ENCODE measurements at regions not wholly inside any gene's neighbourhood (a gene's known extent, or its start where the extent isn't known, plus 50 kb on each side); places are given as distances from the start of the nearest gene placed in this dataset.

GRCh38 chr18:72107647-72108383 is 436.3 kb downstream of the CBLN2 start:
- Mint-ChIP-seq H3K9me3 (no peaks in the 10 kb centered on the region), H3K27me3 (no peaks in the 10 kb centered on the region), H3K36me3 (no peaks in the 10 kb centered on the region), H3K27ac (no peak overlapping the region), H3K4me1 (no peaks in the 10 kb centered on the region), H3K4me3 (no peak overlapping the region)
- no peak for DNase-seq

- H3K4me1 Mint-ChIP-seq, result no peaks in the 10 kb centered on the region
- DNase-seq, result no peak
- H3K27me3 Mint-ChIP-seq, result no peaks in the 10 kb centered on the region
- H3K36me3 Mint-ChIP-seq, result no peaks in the 10 kb centered on the region
- no peak overlapping the region for H3K4me3 Mint-ChIP-seq
- H3K9me3 Mint-ChIP-seq, result no peaks in the 10 kb centered on the region
- no peak overlapping the region for H3K27ac Mint-ChIP-seq
These were observed 439.3 kb downstream of the CBLN2 start for GRCh38 chr18:72104851-72105250.

- no peak overlapping the region for H3K27ac Mint-ChIP-seq
- no peaks in the 10 kb centered on the region for H3K36me3 Mint-ChIP-seq
- no peak for DNase-seq
- H3K4me3 Mint-ChIP-seq, result no peak overlapping the region
- H3K27me3 Mint-ChIP-seq, result no peaks in the 10 kb centered on the region
- peaks cover 2% of the 10 kb centered on the region for H3K9me3 Mint-ChIP-seq
- no peaks in the 10 kb centered on the region for H3K4me1 Mint-ChIP-seq
These were observed 441.7 kb downstream of the CBLN2 start for GRCh38 chr18:72102412-72102811.

GRCh38 chr18:72100465-72101004 is 443.6 kb downstream of the CBLN2 start:
- DNase-seq, result no peak
- Mint-ChIP-seq H3K27ac (no peak overlapping the region), H3K4me1 (no peaks in the 10 kb centered on the region), H3K4me3 (no peak overlapping the region), H3K36me3 (no peaks in the 10 kb centered on the region), H3K27me3 (no peaks in the 10 kb centered on the region), H3K9me3 (peaks cover 2% of the 10 kb centered on the region)

- Mint-ChIP-seq H3K4me3 (no peak overlapping the region), H3K27me3 (peaks cover 4% of the 10 kb centered on the region), H3K9me3 (no peaks in the 10 kb centered on the region), H3K36me3 (no peaks in the 10 kb centered on the region), H3K4me1 (no peaks in the 10 kb centered on the region), H3K27ac (no peak overlapping the region)
- DNase-seq, result no peak
These were observed 452.8 kb downstream of the CBLN2 start for GRCh38 chr18:72091369-72091768.

- no peak for DNase-seq
- Mint-ChIP-seq H3K9me3 (no peaks in the 10 kb centered on the region), H3K4me1 (no peaks in the 10 kb centered on the region), H3K27me3 (peaks cover 5% of the 10 kb centered on the region), H3K27ac (no peak overlapping the region), H3K4me3 (no peak overlapping the region), H3K36me3 (no peaks in the 10 kb centered on the region)
These were observed 454.7 kb downstream of the CBLN2 start for GRCh38 chr18:72089432-72089831.

- H3K4me3 Mint-ChIP-seq, result no peak overlapping the region
- no peaks in the 10 kb centered on the region for H3K36me3 Mint-ChIP-seq
- H3K9me3 Mint-ChIP-seq, result no peaks in the 10 kb centered on the region
- no peak overlapping the region for H3K27ac Mint-ChIP-seq
- DNase-seq, result no peak
- H3K27me3 Mint-ChIP-seq, result peaks cover 5% of the 10 kb centered on the region
- no peaks in the 10 kb centered on the region for H3K4me1 Mint-ChIP-seq
These were observed 457.7 kb downstream of the CBLN2 start for GRCh38 chr18:72086421-72086820.

GRCh38 chr18:72075040-72075439 is 469.1 kb downstream of the CBLN2 start:
- Mint-ChIP-seq H3K9me3 (peaks cover 4% of the 10 kb centered on the region), H3K36me3 (no peaks in the 10 kb centered on the region), H3K4me1 (no peaks in the 10 kb centered on the region), H3K27ac (no peak overlapping the region), H3K4me3 (no peak overlapping the region), H3K27me3 (no peaks in the 10 kb centered on the region)
- no peak for DNase-seq

- no peak overlapping the region for H3K27ac Mint-ChIP-seq
- no peak overlapping the region for H3K4me3 Mint-ChIP-seq
- H3K4me1 Mint-ChIP-seq, result no peaks in the 10 kb centered on the region
- DNase-seq, result no peak
- H3K27me3 Mint-ChIP-seq, result no peaks in the 10 kb centered on the region
- H3K36me3 Mint-ChIP-seq, result no peaks in the 10 kb centered on the region
- no peaks in the 10 kb centered on the region for H3K9me3 Mint-ChIP-seq
These were observed 481.1 kb downstream of the CBLN2 start for GRCh38 chr18:72063001-72063400.

- Mint-ChIP-seq H3K27ac (no peak overlapping the region), H3K27me3 (no peaks in the 10 kb centered on the region), H3K4me3 (no peak overlapping the region), H3K9me3 (no peaks in the 10 kb centered on the region), H3K36me3 (no peaks in the 10 kb centered on the region), H3K4me1 (no peaks in the 10 kb centered on the region)
- no peak for DNase-seq
These were observed 485.3 kb downstream of the CBLN2 start for GRCh38 chr18:72058851-72059250.

GRCh38 chr18:72056171-72056570 is 488.0 kb downstream of the CBLN2 start:
- no peaks in the 10 kb centered on the region for H3K9me3 Mint-ChIP-seq
- no peak for DNase-seq
- H3K4me1 Mint-ChIP-seq, result no peaks in the 10 kb centered on the region
- no peaks in the 10 kb centered on the region for H3K27me3 Mint-ChIP-seq
- no peak overlapping the region for H3K4me3 Mint-ChIP-seq
- no peak overlapping the region for H3K27ac Mint-ChIP-seq
- H3K36me3 Mint-ChIP-seq, result no peaks in the 10 kb centered on the region

- Mint-ChIP-seq H3K36me3 (no peaks in the 10 kb centered on the region), H3K4me3 (no peak overlapping the region), H3K27ac (no peak overlapping the region), H3K9me3 (no peaks in the 10 kb centered on the region), H3K27me3 (no peaks in the 10 kb centered on the region), H3K4me1 (no peaks in the 10 kb centered on the region)
- DNase-seq, result no peak
These were observed 502.7 kb downstream of the CBLN2 start for GRCh38 chr18:72041313-72042032.

GRCh38 chr18:72013427-72013850 is 530.7 kb downstream of the CBLN2 start:
- no peaks in the 10 kb centered on the region for H3K27me3 Mint-ChIP-seq
- no peaks in the 10 kb centered on the region for H3K36me3 Mint-ChIP-seq
- no peaks in the 10 kb centered on the region for H3K9me3 Mint-ChIP-seq
- H3K27ac Mint-ChIP-seq, result no peak overlapping the region
- no peaks in the 10 kb centered on the region for H3K4me1 Mint-ChIP-seq
- no peak overlapping the region for H3K4me3 Mint-ChIP-seq
- no peak for DNase-seq

- no peaks in the 10 kb centered on the region for H3K4me1 Mint-ChIP-seq
- H3K36me3 Mint-ChIP-seq, result no peaks in the 10 kb centered on the region
- H3K4me3 Mint-ChIP-seq, result no peak overlapping the region
- H3K27ac Mint-ChIP-seq, result no peak overlapping the region
- DNase-seq, result no peak
- no peaks in the 10 kb centered on the region for H3K27me3 Mint-ChIP-seq
- H3K9me3 Mint-ChIP-seq, result peaks cover 6% of the 10 kb centered on the region
These were observed 545.5 kb downstream of the CBLN2 start for GRCh38 chr18:71998547-71999097.

GRCh38 chr18:71995904-71996465 is 548.2 kb downstream of the CBLN2 start:
- no peak for DNase-seq
- peaks cover 4% of the 10 kb centered on the region for H3K9me3 Mint-ChIP-seq
- H3K36me3 Mint-ChIP-seq, result no peaks in the 10 kb centered on the region
- H3K27me3 Mint-ChIP-seq, result no peaks in the 10 kb centered on the region
- H3K27ac Mint-ChIP-seq, result no peak overlapping the region
- H3K4me3 Mint-ChIP-seq, result no peak overlapping the region
- no peaks in the 10 kb centered on the region for H3K4me1 Mint-ChIP-seq
